ENCODE measurements at regions not wholly inside any gene's neighbourhood (a gene's known extent, or its start where the extent isn't known, plus 50 kb on each side); places are given as distances from the start of the nearest gene placed in this dataset.

GRCh38 chr6:126633373-126633772 lies 293.5 kb downstream of the CENPW start:
- TF ChIP-seq POLR2A (IDR thresholded peaks at IDR 0.05; ENCODE audit: low read depth, low read length) (no peak), POLR2AphosphoS5 (IDR thresholded peaks at IDR 0.05; ENCODE audit: low read depth, low read length) (no peak)
